IPS DF 6.9 (cell line): ENCODE measurements at regions not wholly inside any gene's neighbourhood (a gene's known extent, or its start where the extent isn't known, plus 50 kb on each side); places are given as distances from the start of the nearest gene placed in this dataset.

Experiments used
- DNase-seq: peaks from one replicate; pipeline ENCODE4 v3.0.0-alpha.2; 2013; ENCODE audit warnings: low read depth, low spot score
- H3K27ac ChIP-seq: one replicate; pipeline ENCODE4 v1.5.1; 2013; ENCODE audit warnings: low read length, control low read depth
- H3K27me3 ChIP-seq: 2 replicates; pipeline ENCODE4 v1.6.1; 2013; ENCODE audit warnings: mild to moderate bottlenecking, low read length; ENCODE audit not compliant: control insufficient read depth, insufficient read depth
- H3K36me3 ChIP-seq: 2 replicates; pipeline ENCODE4 v1.6.1; 2013; ENCODE audit warnings: low read length; ENCODE audit not compliant: control insufficient read depth, insufficient read depth
- H3K4me1 ChIP-seq: 2 replicates; pipeline ENCODE4 v1.6.1; 2013; ENCODE audit warnings: low read length; ENCODE audit not compliant: control insufficient read depth, insufficient read depth
- H3K4me3 ChIP-seq: 2 replicates; pipeline ENCODE4 v1.5.1; 2013; ENCODE audit warnings: mild to moderate bottlenecking, low read length
- H3K9me3 ChIP-seq: 2 replicates; pipeline ENCODE4 v1.6.1; 2013; ENCODE audit warnings: low read length, inconsistent platforms; ENCODE audit not compliant: control insufficient read depth, insufficient read depth
- WGBS: extraction: QIAGEN DNeasy Blood & Tissue Kit; methylation state at CpG from one replicate; pipeline ENCODE4 v1.1.7; 2013; ENCODE audit warnings: mixed read lengths, missing lambda C conversion rate; ENCODE audit not compliant: insufficient read length, insufficient coverage; 5-methylcytosine and 5-hydroxymethylcytosine counted together

DNA sequence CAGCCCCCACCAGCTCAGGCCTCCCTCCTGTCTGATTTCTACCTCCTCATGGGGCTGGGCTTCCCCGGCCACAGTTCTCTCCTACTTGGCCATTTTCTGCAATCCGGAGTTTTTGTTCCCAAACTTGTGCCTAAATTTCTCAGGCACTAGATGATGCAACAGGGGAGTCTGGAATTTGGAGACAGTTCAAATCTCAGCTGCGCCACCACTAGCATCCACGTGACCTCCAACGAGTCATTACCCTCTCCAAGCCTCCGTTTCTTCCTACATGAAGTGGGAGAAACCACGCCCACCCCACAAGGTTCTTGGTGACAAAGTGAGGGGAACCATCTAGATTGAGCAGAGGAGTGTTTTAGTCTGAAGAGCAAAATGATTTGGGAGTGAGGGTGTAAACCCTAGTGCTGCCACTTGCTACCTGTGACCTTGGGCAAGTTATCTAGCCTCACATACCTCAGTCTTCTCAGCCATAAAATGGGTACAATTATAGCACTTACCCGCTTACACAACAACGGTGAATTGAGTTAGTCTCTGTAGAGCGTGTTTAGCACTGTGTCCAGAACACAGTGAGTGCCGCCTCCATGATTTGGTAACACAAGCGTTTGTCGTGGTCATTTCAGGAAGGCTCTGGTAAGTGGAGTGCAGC is 61.4 kb upstream of the ASAP2 start:
- Histone ChIP-seq H3K36me3 (no peaks in the 10 kb centered on the region), H3K27me3 (peaks cover 5% of the 10 kb centered on the region; the same call in 1 of the 2 replicates), H3K4me3 (no peak overlapping the region), H3K27ac (no peak overlapping the region), H3K9me3 (no peaks in the 10 kb centered on the region), H3K4me1 (no peaks in the 10 kb centered on the region)
- DNase-seq = no peak
- no CpG with 5 or more reads among the region's 13 CpGs for WGBS

DNA sequence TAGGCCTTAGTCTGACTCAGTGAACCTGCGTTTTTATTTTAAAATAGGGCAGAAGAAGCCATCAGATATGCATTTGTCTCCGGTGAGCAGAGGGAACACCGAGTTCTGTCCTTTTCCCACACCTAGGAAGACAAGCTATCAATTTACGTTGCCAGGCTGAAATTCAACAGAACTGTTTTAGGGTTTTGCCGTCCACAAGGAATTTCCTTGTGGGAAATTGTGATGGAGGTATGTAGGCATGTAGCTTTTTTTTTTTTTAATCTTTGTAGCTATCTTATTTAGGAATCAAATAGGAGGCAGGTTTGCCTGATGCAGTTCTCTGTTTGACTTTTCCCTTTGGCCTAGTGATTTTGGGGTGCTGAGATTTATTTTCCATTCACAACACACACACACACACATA is 62.0 kb upstream of the ASAP2 start:
- Histone ChIP-seq H3K27ac (no peak overlapping the region), H3K27me3 (peaks cover 5% of the 10 kb centered on the region; the same call in 1 of the 2 replicates), H3K36me3 (no peaks in the 10 kb centered on the region), H3K4me3 (no peak overlapping the region), H3K9me3 (no peaks in the 10 kb centered on the region), H3K4me1 (no peaks in the 10 kb centered on the region)
- no peak for DNase-seq
- WGBS = no CpG with 5 or more reads among the region's 5 CpGs

GRCh38 chr2:9144046-9144445 is 62.6 kb upstream of the ASAP2 start:
- Histone ChIP-seq H3K27ac (no peak overlapping the region), H3K27me3 (peaks cover 5% of the 10 kb centered on the region; the same call in 1 of the 2 replicates), H3K9me3 (no peaks in the 10 kb centered on the region), H3K4me1 (no peaks in the 10 kb centered on the region), H3K4me3 (no peak overlapping the region), H3K36me3 (no peaks in the 10 kb centered on the region)
- DNase-seq = no peak
- WGBS = no CpG with 5 or more reads among the region's 1 CpG

GRCh38 chr2:9143264-9143815 is 63.3 kb upstream of the ASAP2 start:
- Histone ChIP-seq H3K4me1 (peaks cover 2% of the 10 kb centered on the region; the same call in 1 of the 2 replicates), H3K9me3 (no peaks in the 10 kb centered on the region), H3K36me3 (no peaks in the 10 kb centered on the region), H3K27me3 (peaks cover 5% of the 10 kb centered on the region; the same call in 1 of the 2 replicates), H3K4me3 (no peak overlapping the region), H3K27ac (no peak overlapping the region)
- no peak for DNase-seq
- WGBS = no CpG with 5 or more reads among the region's 11 CpGs

GRCh38 chr2:9142551-9143263 is 63.9 kb upstream of the ASAP2 start:
- no peak overlapping the region for H3K27ac ChIP-seq
- H3K4me3 ChIP-seq = no peak overlapping the region
- H3K9me3 ChIP-seq = no peaks in the 10 kb centered on the region
- peaks cover 2% of the 10 kb centered on the region; the same call in 1 of the 2 replicates for H3K4me1 ChIP-seq
- peak; percentile 58 for DNase-seq
- peaks cover 5% of the 10 kb centered on the region; the same call in 1 of the 2 replicates for H3K27me3 ChIP-seq
- no CpG with 5 or more reads among the region's 40 CpGs for WGBS
- no peaks in the 10 kb centered on the region for H3K36me3 ChIP-seq

DNA sequence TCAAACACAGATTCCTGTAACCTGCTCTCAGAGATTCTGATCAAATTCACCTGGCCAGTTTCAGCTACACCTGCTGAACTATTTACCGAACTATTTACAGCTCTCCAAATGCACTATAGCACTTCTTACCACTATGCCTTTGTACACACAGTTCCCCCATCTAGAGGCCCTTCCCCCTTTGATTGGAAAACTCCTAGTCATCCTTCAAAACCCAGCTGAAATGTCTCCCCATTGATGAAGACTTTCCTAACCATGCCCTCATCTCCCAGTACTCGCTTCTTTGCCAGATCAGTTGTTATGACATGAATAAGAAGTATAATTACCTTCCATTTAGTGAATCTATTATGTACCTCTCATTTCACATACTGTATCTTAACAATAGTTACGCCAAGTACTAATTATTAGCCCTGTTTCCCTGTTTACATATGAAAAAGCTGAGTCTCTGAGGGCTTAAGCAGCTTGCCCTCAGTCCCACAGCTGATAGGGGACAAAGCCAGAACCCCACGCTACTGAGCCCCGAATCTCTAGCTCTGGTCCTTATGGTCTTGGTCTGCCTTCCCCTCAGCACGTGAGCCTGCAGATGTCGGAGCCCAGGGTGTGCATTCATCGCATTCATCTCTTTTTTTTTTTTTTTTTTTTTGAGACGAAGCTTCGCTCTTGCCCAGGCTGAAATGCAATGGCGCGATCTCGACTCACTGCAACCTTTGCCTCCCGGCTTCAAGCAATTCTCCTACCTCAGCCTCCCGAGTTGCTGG is 64.7 kb upstream of the ASAP2 start:
- no peak overlapping the region for H3K4me3 ChIP-seq
- H3K9me3 ChIP-seq = no peaks in the 10 kb centered on the region
- no CpG with 5 or more reads among the region's 15 CpGs for WGBS
- peaks cover 5% of the 10 kb centered on the region; the same call in 1 of the 2 replicates for H3K27me3 ChIP-seq
- no peak for DNase-seq
- peaks cover 2% of the 10 kb centered on the region for H3K4me1 ChIP-seq
- H3K36me3 ChIP-seq = no peaks in the 10 kb centered on the region
- no peak overlapping the region for H3K27ac ChIP-seq

DNA sequence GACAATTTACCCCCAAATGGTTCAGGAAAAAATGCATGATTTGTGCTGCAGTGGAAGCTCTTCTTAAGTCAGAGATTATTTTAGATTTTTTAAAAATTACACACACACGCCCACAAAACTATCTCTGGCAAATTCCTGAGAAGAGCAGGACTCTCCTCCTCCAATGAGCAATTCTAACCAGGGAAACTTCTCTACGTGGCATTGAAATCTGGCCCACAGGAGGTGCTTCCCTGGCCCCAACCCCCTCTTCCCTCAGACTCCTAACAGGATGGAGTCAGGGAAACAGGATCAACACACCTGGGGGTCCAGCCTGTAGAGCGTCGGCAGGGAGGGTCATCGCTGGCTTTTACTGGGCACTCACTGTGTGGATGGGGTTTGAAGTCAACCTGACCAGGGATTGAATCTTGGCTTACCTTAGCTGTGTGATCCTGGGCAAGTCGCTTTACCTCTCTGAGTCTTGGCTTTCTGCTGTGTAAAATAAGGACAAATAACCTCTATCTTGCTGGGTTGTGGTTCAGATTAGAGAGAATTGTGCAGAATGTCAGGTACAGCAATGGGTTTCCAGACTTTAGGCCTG is 65.4 kb upstream of the ASAP2 start:
- Histone ChIP-seq H3K9me3 (no peaks in the 10 kb centered on the region), H3K4me3 (no peak overlapping the region), H3K4me1 (peaks cover 2% of the 10 kb centered on the region), H3K36me3 (no peaks in the 10 kb centered on the region), H3K27ac (no peak overlapping the region), H3K27me3 (peaks cover 5% of the 10 kb centered on the region; the same call in 1 of the 2 replicates)
- DNase-seq = no peak
- no CpG with 5 or more reads among the region's 6 CpGs for WGBS

- Histone ChIP-seq H3K4me3 (no peak overlapping the region), H3K27me3 (peaks cover 5% of the 10 kb centered on the region; the same call in 1 of the 2 replicates), H3K36me3 (no peaks in the 10 kb centered on the region), H3K27ac (no peak overlapping the region), H3K9me3 (no peaks in the 10 kb centered on the region), H3K4me1 (peaks cover 2% of the 10 kb centered on the region)
- WGBS = no CpG with 5 or more reads among the region's 7 CpGs
- DNase-seq = no peak
Observed at GRCh38 chr2:9140645-9141044, 66.0 kb upstream of the ASAP2 start.

DNA sequence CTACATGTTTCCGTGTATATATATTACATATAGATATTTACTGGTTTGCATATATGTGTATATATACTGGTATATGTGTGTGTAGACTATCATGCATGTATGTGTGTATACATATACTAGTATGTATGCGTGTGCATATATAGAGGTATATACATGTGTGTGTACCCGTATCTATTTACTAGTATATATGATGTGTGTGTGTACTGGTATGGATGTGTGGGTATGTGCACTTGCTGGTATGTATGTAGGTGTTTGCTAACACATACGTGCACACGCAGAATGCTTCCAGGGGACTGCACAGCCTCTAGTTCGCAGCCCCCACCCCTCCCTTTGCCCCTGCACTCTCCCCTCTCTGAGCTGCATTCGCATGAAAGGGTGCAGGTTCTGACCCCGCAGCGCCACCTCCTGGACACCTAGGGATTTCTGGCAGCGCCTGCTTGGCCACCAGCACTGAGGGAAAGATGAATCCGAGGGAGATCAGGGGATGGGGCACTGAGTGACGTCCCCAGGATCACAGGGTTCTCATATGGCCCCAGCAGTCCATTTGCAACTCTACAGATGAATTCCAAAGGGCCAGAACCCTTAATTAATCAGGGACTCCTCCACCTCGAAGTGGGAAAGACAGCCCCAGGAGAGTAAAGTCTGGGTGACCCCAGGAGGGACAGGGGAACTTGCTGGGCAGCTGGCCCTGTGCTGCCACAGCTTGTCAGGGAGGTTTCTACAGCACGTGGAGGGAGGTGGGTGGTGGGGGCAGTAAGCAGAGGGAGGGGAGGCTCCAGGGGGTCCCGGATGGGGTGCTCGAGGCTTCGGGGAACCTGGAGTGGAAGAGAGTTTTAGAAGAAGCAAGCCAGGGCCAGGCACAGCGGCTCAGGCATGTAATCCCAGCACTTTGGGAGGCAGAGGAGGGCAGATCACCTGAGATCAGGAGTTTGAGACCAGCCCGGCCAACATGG is 66.8 kb upstream of the ASAP2 start:
- H3K4me3 ChIP-seq = no peak overlapping the region
- H3K4me1 ChIP-seq = peaks cover 2% of the 10 kb centered on the region
- peak; percentile 64 for DNase-seq
- H3K27me3 ChIP-seq = peaks cover 5% of the 10 kb centered on the region; the same call in 1 of the 2 replicates
- no CpG with 5 or more reads among the region's 19 CpGs for WGBS
- H3K27ac ChIP-seq = no peak overlapping the region
- H3K9me3 ChIP-seq = no peaks in the 10 kb centered on the region
- no peaks in the 10 kb centered on the region for H3K36me3 ChIP-seq
